GM21717 (cell line): ENCODE measurements at regions not wholly inside any gene's neighbourhood (a gene's known extent, or its start where the extent isn't known, plus 50 kb on each side); places are given as distances from the start of the nearest gene placed in this dataset.

Experiments used
- ATAC-seq: cut with Tn5 transposase; IDR thresholded peaks from one replicate; pipeline ENCODE4 v1.9.1; 2021; ENCODE audit warnings: mild to moderate bottlenecking, moderate library complexity; ENCODE audit not compliant: unreplicated experiment

DNA sequence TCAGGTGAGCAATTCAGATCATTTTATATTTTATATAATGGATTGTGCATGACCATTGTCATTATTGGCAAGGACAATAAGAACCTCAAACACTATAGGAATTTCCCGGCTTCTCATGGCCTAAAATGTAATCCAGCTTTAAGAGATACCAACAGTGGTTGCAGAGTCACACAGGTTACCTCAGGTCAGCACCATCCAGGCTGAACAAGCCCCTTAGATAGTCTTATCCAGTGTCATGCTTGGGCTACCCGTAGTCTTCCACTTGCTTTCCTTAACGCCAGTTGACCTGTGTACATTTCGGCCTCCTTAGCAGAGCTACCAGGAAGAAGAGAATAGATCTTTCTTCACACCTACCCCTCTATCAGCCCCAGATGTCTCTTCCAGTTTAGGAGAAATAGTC is 293.3 kb upstream of the SYT4 start:
- no peak for ATAC-seq

DNA sequence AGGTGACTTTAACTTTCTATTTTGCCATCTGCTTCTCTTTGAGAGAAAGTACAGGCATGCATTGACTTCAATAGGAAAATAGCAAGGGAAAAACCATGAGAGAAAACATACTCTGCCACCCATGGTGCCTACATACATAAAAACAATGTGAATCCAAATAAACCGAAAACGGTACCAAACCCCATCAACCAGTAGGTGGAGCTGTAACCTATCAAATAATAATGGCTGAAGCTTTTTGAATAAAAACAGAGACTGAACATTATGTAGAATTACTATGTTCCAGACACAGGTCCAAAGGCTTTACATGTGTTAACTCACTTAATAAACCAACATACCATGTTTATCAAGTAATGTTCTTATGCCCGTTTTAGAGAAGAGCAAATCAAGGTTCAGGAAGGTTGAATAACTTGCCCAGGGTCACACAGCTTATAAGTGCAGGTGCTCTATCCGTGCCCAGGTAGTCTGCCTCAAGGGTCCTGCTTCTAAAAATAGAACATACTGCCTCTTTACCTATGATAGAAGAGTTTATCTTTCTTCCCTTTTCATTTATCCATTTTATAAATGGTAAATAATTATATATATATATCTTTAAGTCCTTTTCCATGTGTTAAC is 293.9 kb upstream of the SYT4 start:
- no peak for ATAC-seq

DNA sequence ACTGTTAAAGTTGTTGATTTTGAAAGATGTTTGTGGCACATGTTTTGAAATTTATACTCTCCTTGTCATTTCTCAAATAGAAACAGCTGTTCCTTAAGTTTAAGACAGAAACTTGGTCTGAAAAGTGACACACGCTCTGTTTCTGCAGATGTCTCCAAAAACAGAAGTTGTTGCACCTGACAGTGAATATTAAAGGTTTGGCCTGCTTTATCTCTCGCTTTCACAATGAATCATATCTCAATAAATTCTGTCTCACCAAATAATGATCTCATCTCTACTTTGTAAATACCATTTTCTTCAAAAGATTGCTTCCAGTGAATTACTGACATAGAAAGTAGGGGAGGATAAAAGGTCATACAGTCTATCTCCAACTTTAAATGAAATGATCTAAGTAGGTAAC is 294.9 kb upstream of the SYT4 start:
- peak; percentile 85 for ATAC-seq

DNA sequence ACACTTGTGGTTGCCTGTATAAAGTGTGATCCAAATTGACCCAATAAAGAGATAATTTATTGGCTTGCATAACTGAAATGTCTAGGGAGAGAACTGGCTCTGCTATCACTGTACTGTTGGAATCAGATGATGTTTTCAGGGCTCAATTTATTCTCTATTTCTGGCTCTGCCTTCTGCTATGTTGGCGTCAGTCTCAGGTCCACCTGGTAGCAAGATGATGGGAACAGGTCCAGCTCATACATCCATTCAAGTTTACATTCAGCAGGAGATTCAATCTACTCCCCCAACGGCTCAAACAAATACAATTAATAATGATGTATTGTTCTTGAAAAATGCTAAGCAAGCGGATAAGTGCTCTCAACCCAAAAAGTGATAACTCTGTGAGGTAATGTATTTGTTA is 297.7 kb upstream of the SYT4 start:
- ATAC-seq: no peak

DNA sequence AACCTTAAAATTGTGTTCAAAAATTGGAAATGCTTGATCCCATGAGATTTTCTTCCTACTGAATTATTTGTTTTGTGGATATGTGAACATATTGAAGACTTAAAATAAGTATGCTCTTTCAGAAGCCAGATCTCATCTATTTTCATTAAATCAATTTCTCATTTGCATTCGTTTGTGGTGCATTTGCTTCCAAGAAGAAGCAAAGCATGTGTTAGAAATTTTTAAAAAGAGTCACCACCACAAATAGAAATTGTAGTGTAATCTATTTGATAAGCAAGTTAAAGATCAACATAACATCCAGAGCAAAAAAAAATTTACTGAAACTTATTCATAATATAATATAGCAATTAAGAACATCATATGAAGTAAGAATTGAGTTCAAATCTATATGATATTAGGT is 300.9 kb upstream of the SYT4 start:
- no peak for ATAC-seq

DNA sequence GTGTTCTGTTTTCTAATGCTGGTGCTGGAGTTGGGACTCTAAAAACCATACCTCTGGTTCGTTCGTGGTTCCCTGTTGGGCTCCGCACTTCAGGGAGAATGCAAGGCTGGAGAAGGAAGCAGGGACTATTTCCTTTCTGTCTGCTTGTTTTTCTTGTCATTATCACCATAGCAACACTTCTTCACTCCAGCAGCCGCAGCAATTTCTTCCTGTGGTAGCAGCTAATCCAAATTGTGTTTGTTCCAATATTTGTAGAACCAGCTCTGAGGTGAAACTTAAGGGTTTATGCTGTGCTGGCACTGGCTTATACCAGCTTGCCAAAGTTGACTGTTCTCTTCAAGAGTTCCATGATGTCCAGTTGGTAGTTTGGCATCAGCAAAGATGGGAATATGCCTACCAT is 301.4 kb upstream of the SYT4 start:
- ATAC-seq: no peak

DNA sequence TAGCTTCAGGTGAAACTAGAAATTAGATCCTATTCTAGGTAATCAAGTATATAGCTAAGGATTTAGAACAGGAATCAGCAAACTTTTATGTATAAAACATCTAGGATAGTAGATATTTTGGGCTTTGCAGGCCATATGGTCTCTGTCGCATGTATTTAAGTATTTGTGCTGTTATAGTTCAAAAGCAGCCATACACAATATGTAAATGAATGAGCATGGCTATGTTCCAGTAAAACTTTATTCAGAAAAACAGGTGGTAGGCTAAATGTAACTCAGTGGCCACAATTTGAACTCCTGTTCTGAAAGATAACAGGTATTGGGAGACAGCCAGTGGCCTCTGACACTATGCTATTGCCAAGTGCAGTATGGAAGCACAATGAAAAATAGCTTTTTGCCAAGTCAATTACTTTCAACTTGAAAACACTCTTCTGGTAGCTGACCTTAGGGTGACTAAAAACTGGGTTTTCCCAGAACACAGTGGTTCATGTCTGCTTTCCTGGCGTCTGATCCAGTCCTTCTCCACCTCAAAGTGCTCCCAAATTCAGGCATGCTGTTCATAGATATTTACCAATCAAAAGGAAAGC is 304.7 kb upstream of the SYT4 start:
- ATAC-seq: no peak

DNA sequence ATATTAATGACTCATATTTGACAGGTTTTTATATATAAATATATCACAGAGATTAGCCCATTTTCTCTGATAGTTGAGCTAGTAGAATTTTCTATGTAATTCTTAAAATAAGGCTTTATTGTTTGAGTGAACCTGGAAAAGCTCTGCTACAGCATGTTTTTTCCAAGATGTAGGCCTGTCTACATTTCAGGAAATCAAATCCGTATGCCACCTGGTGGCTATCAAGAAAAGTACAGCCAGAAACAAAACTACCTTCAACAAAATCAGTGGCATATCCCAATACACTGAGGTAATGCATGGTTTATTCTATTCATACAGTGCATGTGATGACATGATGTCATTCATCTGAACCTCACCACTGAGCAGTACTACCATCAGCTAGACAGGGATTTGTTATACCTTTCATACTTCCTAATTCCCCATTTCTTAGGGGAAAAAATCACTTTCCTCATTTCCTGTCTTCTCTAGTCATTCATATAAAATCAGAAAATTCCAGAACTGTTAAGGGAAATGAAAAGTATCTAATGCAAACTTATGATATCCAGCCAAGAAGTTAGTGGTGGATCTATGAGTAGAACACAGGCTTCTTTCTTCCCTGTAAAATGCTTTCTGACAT is 310.4 kb upstream of the SYT4 start:
- peak; percentile 62 for ATAC-seq

DNA sequence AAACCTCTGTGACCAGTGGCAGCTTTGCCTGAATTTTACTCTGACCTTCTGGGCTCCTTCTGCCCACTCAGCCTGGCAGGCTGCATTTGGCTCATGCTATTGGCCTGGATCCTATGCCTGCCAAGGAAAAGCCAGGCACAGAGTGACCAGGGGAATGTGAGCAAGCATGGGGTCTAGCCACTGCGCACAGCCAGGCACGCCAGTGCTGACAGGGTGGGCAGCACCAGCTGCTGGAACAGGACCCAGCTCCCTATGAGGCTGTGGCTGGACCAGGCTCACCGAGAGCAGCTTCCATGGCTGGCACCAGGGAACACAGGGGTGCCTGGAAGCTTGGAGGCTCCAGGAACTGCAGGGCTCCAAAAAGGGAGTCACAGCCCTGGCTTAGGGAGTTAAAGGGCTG is 311.5 kb upstream of the SYT4 start:
- no peak for ATAC-seq

DNA sequence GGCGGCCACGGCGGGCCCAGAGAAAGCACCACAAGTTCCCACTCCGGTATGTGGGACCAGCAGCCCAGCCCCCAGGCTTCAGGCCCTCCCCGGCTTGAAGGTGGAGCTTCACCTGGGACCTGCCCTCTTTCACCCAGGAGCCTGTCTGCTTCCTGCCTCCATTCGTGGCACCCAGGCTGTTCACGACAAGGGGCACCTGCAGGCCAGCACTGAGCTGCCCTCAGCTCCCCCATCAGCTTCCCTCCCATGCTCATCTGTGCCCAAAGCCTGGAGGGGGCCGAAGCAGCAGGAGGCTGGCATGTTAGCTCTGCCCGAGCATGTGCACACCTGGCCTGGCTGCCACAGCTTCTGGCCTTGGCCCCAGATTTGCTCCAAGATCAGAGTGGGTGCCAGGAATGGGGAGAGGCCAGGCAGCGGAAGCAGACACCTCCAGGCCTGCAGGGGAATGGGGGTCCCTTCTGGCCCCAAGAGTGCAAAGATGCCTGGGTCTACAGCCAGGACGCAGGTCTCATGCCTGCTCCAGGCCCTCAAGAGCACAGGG is 312.4 kb upstream of the SYT4 start:
- no peak for ATAC-seq

DNA sequence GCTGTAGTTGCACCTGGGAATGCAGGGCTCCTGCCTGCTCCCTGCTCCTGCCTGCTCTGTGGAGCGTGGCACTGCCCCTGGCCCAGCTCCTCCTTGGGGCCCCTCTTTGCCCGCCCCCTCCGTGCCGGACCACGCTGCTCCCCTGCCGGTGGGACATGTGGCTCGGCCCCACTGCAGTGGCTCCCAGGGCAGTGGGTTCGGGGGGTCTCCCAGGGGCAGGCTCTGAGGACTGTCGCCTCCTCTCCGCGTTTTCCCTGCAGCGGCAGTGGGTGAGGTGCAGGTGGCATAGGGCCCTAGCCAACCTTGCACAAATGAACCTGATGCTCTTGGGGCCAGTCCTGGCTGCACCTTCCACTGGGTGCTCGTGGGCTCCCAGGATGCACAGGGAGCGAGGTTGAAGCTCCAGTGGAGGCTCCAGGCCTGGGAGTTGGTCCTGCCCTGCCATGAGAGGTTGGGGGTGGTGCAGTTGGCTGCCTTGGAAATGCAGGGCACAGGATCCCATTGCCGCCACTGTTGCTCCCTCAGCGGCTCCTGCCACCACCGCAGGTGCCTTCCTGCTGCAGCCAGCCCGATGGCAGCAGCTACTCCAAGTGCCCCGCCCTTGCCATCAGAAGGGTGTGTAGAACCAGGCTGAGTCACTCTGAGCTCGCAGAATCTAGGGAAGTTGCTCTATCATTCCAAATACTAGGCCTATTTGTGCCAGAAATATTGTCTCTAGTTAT is 313.1 kb upstream of the SYT4 start:
- ATAC-seq: no peak

DNA sequence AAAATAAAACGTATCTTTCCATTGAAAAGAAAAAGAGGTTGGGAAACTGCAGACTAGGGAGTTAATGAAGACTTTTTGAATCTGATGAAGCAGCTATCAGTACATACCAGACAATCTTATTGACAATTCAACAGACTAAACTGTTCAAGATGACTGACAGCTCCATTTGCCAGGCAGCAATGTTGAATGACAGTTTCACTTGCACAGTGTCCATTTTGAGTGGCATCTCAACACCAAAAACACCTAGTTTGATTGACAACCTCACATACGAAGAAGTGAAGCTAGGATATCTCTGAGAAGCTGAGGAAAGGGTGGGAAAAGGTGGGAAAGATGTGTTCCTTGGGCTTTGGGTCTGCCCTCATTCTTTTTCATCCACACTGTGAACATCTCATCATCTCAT is 315.0 kb upstream of the SYT4 start:
- no peak for ATAC-seq

DNA sequence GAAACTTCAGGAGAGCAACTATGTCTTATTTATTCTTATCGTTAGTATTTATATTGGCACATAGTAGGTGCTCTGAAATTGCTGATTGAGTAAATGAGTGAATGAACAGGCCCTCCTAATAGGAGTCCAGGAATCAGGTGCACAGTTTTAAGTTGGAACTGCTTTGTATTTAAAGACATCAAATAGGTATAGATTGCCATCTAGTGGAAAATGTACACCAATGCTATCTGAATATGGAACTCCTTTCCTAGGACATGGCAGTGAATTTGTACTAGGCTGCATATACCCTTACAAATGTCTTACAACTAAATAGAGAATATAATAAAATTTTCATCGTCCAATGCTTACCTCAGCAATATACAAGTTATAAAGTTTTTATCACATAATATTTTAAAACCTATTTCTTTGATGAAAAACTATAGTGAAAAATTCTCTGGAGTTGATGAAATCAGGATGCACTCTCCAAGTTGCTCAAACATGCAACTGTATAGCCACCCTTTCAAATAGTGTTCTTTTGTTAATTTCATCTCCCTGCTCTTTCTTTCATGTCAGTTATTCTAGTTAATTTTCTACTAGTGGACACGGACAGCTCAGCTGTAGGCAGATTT is 318.9 kb upstream of the SYT4 start:
- peak; percentile 78 for ATAC-seq

DNA sequence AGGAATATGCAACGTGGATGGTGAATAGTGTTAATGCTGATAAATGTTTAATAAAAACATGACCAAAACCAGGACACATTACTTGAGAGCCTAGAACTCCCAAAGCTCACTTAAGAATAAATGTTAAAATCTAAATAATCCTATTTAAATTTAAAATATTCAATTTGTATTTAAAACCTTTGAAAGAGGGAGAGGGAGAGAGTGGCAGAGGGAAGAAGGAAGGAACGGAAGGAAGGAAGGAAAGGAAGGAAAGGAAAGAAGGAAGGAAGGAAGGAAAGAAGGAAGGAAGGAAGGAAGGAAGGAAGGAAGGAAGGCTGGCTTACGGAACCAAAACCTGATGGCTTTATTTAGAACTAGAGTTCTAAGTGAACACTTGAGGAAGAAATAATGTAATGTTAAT is 324.1 kb upstream of the SYT4 start:
- ATAC-seq: no peak

DNA sequence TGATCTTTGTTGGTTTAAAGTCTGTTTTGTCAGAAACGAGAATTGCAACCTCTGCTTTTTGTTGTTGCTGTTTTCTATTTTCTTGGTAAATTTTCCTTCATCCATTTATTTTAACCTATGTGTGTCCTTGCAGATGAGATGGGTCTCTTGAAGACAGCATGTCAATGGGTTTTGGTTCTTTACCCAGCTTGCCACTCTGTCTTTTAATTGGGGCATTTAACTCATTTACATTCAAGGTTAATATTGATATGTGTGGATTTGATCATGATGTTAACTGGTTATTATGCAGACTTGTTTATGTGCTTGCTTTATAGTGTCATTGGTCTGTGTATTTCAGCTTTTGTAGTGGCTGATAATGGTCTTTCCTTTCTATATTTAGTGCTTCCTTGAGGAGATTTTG is 327.9 kb upstream of the SYT4 start:
- no peak for ATAC-seq

DNA sequence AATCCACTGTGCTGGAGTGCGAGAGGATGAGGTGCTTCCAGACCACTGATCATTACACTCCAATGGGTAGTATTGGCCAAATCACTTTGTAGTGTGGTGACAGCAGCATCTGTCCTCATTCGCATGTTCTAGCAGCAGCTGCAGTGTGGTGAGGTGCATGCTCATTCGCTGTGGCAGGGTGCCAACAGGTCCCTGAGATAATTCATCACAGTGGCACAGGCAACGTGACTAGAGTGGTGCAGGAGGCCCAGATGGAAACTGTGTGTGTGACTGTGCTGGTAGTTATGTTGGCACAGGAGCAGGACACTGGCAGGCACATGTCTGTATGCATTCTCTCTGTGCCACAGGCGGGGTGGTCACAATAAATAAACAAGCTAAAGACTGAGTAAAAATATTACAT is 329.5 kb upstream of the SYT4 start:
- no peak for ATAC-seq

DNA sequence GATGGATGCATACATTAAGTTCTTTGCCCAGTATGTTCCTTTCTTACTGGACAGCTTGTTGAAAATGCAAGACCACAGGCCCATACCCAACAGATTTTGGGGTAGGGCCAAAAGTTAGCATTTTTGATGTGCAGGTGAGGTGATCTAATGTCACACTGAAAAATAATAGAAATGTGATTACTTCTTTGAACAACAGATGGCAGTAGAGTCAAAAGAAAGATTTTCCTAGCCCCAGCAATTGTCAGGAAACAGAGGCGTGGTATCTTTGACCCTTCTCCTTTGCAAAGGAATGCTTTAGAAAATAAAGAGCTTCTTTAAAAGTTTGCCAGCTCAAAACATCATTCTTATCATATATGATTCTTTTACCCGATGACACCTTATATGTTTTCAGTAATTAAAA is 343.6 kb upstream of the SYT4 start:
- ATAC-seq: peak; percentile 55

DNA sequence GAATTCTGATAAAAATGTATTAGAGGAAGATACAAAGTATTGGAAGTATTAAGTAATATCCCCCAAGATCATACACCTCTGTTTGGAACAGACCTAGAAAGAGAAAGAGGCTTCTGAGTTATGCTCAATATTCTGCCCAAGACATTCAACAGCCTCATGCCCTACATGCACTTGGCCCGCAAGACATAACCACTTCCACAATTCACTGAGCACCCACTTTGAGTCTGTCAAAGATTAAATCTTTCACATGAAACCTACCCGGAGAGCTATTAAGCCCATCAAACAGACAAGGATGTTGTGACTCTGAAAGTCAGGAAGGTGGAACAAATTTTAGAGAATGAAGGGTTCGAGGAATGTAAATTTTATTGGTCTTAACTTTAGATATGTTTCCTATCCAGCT is 344.7 kb upstream of the SYT4 start:
- no peak for ATAC-seq

DNA sequence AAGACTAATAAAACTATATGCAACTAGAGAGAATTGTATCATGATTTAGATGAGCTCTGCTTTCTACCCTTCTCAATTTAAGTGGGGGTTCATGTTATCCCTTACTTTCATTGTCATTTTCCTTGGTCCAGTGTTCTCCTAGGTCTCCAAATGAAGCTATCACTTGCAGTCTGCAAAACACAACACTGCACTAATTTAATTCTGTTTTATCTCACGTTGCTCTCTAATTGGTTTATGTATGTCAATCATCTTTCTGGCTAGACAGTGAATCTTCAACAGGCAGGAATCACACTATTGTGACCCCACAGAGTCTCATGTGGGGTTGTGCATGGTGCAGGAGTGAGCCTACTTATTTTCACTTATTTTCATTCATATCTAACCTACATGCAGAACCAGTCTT is 348.3 kb upstream of the SYT4 start:
- ATAC-seq: no peak

DNA sequence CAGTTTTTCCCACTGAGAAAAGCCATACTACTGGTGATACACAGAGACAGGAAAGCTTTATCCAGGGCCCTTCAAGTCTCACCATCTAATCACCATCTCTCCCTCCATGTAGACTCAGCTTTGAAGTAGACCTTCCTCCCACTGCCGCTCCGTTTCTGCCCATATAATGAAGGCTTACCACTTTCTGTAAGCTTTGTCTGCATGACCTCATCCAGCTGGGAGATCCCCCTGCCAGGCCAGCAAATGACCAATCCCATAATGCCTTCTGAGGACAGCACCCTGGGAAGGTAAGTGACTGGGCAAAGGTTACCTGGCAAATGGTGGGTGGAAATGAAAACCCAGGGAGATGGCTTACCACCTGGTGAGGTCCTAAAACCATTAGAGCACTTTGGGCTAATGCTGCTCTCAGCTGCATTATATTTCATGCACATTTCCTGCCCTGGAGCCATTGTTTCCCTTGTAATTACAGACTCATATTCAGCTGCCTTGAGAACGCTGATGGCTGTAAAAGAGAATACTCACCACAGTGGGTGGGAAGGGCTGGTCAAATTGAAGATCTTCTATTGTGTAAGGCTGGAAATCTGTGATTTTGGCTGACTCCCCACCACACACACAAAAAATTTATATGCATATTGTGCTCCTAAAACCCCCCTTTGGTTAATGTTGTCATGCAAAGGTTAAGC is 350.7 kb upstream of the SYT4 start:
- no peak for ATAC-seq

DNA sequence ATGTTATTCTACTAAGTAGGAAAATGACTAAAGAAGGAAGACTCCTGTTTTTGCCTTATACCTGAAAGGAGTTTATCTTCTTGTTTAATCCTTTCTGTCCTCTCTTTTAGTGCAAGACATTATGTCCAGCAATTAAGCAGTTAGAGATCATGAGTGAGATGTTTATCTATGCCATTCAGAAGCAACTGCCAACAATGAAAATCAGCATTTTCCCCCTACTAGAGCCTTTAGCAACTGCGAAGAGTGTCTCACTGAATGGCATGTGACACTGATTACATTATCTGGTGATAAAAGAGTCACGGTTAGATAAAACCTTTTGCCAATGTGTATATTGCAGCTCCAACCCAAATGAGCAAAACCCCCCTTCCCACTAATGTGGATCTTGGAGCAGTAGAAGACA is 357.7 kb upstream of the SYT4 start:
- ATAC-seq: no peak
